Suprapubic skin (tissue), 4 donors: ENCODE measurements at regions not wholly inside any gene's neighbourhood (a gene's known extent, or its start where the extent isn't known, plus 50 kb on each side); places are given as distances from the start of the nearest gene placed in this dataset.

Source experiments
- CTCF ChIP-seq, 2 donors: fragments of 200-600 bp in 1 of 2; fragments of 450-650 bp in 1 of 2; sonication (generic) in 1 of 2; IDR thresholded peaks; one replicate each; pipeline ENCODE4 v1.5.1; 2016 to 2019; ENCODE audit warnings: antibody characterized with exemption in 2 of 2, mild to moderate bottlenecking in 1 of 2, moderate library complexity in 1 of 2
- EP300 ChIP-seq: sonication (generic); formaldehyde crosslinking; IDR thresholded peaks from one replicate; pipeline ENCODE4 v1.6.1; 2017; ENCODE audit warnings: antibody characterized with exemption
- POLR2A ChIP-seq, 2 donors: fragments of 450-650 bp; IDR thresholded peaks; one replicate each; pipeline ENCODE4 v1.6.1; 2017; ENCODE audit warnings: antibody characterized with exemption in 2 of 2, mild to moderate bottlenecking in 2 of 2, moderate library complexity in 2 of 2
- POLR2AphosphoS5 ChIP-seq, 3 donors: sonication (generic); formaldehyde crosslinking; IDR thresholded peaks; one replicate each; pipeline ENCODE4 v1.6.1; 2017; ENCODE audit warnings: antibody characterized with exemption in 3 of 3

GRCh38 chr4:100962698-100963097 lies 384.6 kb downstream of the PPP3CA start:
- TF ChIP-seq CTCF (IDR thresholded peaks at IDR 0.05), result no peak
- TF ChIP-seq POLR2A (IDR thresholded peaks at IDR 0.05), result no peak
- no peak for TF ChIP-seq EP300
- TF ChIP-seq POLR2AphosphoS5 (IDR thresholded peaks at IDR 0.05), result no peak
